Choroid plexus epithelial cell (primary cell): ENCODE measurements at regions not wholly inside any gene's neighbourhood (a gene's known extent, or its start where the extent isn't known, plus 50 kb on each side); places are given as distances from the start of the nearest gene placed in this dataset.
"Not testable (repeated sequence)": the region's sequence is repeated elsewhere in the genome, so short reads cannot be mapped to it uniquely, and the experiment has no call there.

Source experiments
- DNase-seq: peaks from one replicate; pipeline ENCODE4 v3.0.0-alpha.2; 2010; ENCODE audit warnings: low read depth
- H3K4me3 ChIP-seq: 2 replicates; pipeline ENCODE4 v1.5.1; 2011; ENCODE audit warnings: low read depth, mild to moderate bottlenecking, control low read depth, low read length, moderate library complexity
- CTCF ChIP-seq: conservative IDR thresholded peaks from 2 replicates; pipeline ENCODE4 v1.5.1; 2011; ENCODE audit warnings: low read depth, mild to moderate bottlenecking, control low read depth, inconsistent platforms, low read length, moderate library complexity

DNA sequence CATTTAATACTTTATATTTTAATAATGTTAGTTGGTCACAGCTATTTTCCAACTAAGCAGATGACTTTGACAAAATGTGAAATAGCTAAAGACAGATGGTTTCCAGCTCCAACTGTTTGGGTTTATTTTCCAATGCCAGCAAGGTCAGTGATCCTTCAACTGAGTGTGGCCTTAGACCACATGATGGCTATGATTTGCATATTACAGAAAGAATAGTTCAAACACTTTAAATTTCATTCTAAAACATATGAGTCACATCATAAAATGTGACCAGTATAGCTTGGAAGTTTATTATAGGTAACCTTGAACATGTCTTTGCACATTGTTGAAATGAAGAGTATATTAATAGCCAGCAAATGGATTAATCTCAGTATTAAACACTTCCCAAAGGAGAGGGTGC lies 454.0 kb upstream of the C1orf87 start:
- DNase-seq: peak; percentile 40
- no peak for TF ChIP-seq CTCF
- no peak overlapping the region for H3K4me3 ChIP-seq

DNA sequence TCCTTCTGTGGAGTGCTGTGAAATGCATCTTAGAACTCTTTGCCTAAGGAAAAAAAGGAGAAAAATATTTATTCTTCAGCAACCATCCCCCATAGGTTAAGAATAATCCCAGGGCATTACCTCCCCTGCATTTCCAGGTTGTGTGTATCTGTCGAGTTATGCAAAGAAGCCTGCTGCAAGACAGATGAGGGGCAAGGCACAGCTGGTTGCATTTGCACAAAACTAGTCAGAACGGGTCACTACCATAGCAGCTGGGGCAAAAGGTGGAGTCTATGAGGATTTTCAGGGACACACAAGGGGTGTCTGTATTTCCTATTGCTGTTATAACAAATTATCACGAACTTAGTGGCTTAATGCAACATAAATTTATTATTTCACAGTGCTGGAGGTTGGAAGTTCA lies 443.4 kb upstream of the C1orf87 start:
- TF ChIP-seq CTCF: no peak
- no peak overlapping the region for H3K4me3 ChIP-seq
- DNase-seq: no peak

DNA sequence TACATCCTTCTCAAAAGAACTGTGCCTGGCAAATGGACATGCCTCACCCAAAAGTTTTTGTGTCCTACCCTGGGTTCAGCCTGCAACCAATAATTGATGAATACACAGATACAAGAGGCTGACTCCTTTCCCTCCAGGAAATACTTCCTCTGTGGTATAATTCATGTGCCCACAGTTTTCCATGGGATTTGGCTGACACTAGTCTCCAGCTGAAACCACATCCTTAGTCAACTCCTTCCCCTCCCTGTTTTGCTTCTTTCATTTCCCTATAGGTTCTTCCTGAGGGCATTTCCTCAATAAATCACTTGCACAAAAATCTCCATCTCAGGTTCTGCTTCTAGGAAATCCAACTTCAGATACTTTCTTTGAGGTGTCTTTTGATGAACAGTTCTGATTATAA lies 436.6 kb upstream of the C1orf87 start:
- TF ChIP-seq CTCF: no peak
- no peak for DNase-seq
- H3K4me3 ChIP-seq: no peak overlapping the region

DNA sequence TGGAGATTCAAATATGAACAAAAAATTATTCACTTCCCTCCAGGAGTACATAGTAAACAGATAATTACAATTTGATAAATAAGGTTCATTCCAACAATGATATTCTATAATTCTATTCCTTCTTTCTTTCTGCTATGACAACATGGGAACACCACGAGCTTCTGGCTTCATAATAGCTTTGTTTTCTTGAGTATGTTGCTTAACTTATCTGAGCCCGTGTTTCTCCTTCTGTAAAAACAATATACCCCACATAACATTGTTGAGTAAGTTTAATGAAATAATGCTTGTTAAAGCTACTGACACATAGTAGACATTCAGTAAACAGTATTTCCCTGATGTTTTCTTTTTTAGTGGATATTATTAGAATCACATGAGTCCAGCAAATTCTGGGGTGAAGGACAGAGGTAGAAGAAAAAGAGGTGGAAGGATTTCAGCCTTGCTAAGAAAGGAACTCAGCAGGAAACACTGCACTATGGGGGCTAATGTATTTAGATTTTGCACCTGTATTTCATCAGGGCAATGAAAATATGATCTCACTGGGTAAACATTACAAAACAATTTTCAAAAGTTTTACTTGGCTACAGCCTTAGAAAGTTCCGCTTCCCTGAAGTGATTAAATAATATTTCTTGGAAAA lies 430.8 kb upstream of the C1orf87 start:
- H3K4me3 ChIP-seq: no peak overlapping the region
- DNase-seq: peak; percentile 38
- no peak for TF ChIP-seq CTCF

- TF ChIP-seq CTCF: no peak
- H3K4me3 ChIP-seq: no peak overlapping the region
- no peak for DNase-seq
Measured at GRCh38 chr1:60503266-60503925, 429.8 kb upstream of the C1orf87 start.

GRCh38 chr1:60502506-60502905 lies 428.9 kb upstream of the C1orf87 start:
- no peak overlapping the region for H3K4me3 ChIP-seq
- TF ChIP-seq CTCF: no peak
- no peak for DNase-seq

- not testable (repeated sequence) for DNase-seq, H3K4me3 ChIP-seq
Measured at GRCh38 chr1:60489916-60490480, 416.4 kb upstream of the C1orf87 start.
